ENCODE measurements at regions not wholly inside any gene's neighbourhood (a gene's known extent, or its start where the extent isn't known, plus 50 kb on each side); places are given as distances from the start of the nearest gene placed in this dataset.

DNA sequence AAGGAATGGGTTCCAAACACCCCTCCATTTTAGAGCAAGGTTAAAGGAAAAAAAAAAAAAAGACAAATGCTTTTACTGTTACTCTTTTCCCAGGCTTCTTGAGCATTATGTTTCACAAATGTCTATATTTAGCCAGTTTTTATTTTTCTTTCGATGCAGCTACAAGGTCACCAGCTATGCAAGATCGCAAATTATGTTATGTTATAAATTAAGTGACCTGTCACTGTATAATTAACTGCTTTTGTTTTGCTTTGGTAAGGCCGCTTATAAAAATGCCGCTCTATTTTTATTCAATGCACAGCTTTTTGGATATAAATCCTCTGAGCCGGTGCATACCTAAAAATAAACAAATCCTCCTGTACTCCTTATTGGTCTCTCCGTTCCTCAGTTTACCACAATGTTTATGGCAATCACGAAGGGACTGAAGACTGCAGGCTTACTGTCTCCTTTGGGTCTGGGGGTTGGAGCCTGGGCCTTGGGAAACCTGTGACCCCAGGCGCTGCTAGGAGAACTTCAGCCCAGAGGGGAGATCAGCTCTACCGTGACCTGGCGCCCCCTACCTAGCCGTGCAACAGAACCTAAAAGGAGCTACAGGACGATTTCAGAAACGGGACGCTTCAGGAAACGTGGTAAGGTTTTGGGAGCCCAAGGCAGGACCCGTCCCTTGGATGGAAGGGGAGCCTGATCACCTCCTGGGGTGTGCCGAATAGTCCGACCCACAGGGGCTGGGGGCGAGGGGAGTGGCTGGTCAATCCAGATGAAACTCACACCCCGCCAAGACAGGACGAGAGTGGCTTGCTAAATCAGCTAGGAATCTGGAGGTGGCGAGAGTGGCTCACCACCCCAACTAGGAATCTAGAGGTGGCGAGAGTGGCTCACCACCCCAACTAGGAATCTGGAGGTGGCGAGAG lies 101.2 kb upstream of the CD55 start (continued):
- TF ChIP-seq USF2 (IDR thresholded peaks at IDR 0.05; ENCODE audit: borderline replicate concordance, low read depth, low read length) (no peak), MEF2B (IDR thresholded peaks at IDR 0.05; ENCODE audit: partially characterized antibody, poor library complexity, severe bottlenecking) (no peak), NKRF (conservative IDR thresholded peaks at IDR 0.05) (no peak), POU2F2 (IDR thresholded peaks at IDR 0.05; ENCODE audit: borderline replicate concordance, low read depth, low read length) (no peak)

DNA sequence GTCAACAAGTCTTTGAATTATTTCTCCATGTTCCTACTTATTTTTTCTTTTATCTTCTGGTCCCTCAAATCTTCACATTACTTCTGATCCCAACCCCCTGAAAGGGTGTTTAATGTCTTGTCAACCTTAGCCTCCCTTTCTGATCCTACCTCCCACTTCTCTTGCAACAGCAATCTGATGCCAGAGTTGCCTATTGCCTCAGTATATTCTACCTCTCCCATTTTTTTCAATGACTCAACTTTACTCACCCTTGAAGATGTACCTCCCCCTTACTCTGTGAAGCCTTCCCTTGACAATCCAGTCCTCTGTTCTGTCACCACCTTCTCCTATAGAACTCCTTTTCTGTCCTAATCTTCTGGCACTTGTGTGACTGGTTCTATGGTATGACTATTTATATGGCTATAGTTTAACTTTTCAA lies 99.5 kb upstream of the CD55 start:
- ChIA-PET RAD21 (ENCODE audit: unreplicated experiment) (no interaction called here), POLR2A (interaction anchor here (0.6 kb wide), 1 partner anchor 803 kb away, joined by 4 read pairs; no protein-coding TSS in a partner anchor), CTCF (no interaction called here), SMC1A (ENCODE audit: uncharacterized antibody, unreplicated experiment) (interaction anchor here (0.8 to 1.5 kb wide), 2 partner anchors 144 to 278 kb away, joined by 3 read pairs; no protein-coding TSS in a partner anchor)
- no peaks in the 10 kb centered on the region for H3K9me3 ChIP-seq (replicated peaks; ENCODE audit: control insufficient read depth, insufficient read depth, low read length)
- H4K20me1 ChIP-seq (ENCODE audit: control insufficient read depth, insufficient read depth), result no peaks in the 10 kb centered on the region
- intact Hi-C loops (cut with micrococcal nuclease; ENCODE audit: unreplicated experiment) (no loop called here), in situ Hi-C loops (cut with MboI) (no loop called here)
- H3K36me3 ChIP-seq (ENCODE audit: control insufficient read depth in 2 of 2, insufficient read depth in 2 of 2, low read length in 1 of 2), result no peaks in the 10 kb centered on the region
- DNase-seq (ENCODE audit: low read depth, low spot score) (no peak), ATAC-seq (no peak), FAIRE-seq (no peak)
- BruUV-seq (replicated peaks), result no TSS peak
- H3K4me2 ChIP-seq (ENCODE audit: control insufficient read depth, insufficient read depth), result no peak overlapping the region
- H3K4me1 ChIP-seq (ENCODE audit: control insufficient read depth, insufficient read depth, low read length), result peaks cover 13% of the 10 kb centered on the region
- H3K27me3 ChIP-seq (replicated peaks in 1 of 2; ENCODE audit: control insufficient read depth in 2 of 2, insufficient read depth in 2 of 2, low read length in 1 of 2), result no peaks in the 10 kb centered on the region; a peak in 1 of 4 replicates
- TF ChIP-seq, protein P1, sequence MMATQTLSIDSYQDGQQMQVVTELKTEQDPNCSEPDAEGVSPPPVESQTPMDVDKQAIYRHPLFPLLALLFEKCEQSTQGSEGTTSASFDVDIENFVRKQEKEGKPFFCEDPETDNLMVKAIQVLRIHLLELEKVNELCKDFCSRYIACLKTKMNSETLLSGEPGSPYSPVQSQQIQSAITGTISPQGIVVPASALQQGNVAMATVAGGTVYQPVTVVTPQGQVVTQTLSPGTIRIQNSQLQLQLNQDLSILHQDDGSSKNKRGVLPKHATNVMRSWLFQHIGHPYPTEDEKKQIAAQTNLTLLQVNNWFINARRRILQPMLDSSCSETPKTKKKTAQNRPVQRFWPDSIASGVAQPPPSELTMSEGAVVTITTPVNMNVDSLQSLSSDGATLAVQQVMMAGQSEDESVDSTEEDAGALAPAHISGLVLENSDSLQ (IDR thresholded peaks at IDR 0.05), result no peak
- no peak for TF ChIP-seq ZNF274 (IDR thresholded peaks at IDR 0.05; ENCODE audit: insufficient read depth, insufficient read length)
- TF ChIP-seq NR2C1 (IDR thresholded peaks at IDR 0.05), result no peak
- no peak for TF ChIP-seq RCOR1 (conservative IDR thresholded peaks at IDR 0.05; ENCODE audit: low read depth, low read length)
- no peak for TF ChIP-seq TCF3 (IDR thresholded peaks at IDR 0.05; ENCODE audit: borderline replicate concordance, insufficient read depth, low read depth, low read length)
- no peak overlapping the region for H3K4me3 ChIP-seq
- no peak overlapping the region for H2AFZ ChIP-seq (ENCODE audit: control insufficient read depth, low read depth, low read length)
- H3K79me2 ChIP-seq (ENCODE audit: control insufficient read depth, insufficient read depth, low read length), result no peaks in the 10 kb centered on the region
- no peak overlapping the region for H3K9ac ChIP-seq (ENCODE audit: control insufficient read depth, insufficient read depth, low read length)
- H3K27ac ChIP-seq (ENCODE audit: control insufficient read depth, insufficient read depth), result no peak overlapping the region

Data from GM12878 (cell line).